GM12878 (cell line): ENCODE measurements at regions not wholly inside any gene's neighbourhood (a gene's known extent, or its start where the extent isn't known, plus 50 kb on each side); places are given as distances from the start of the nearest gene placed in this dataset.

ENCODE experiments used
- ATAC-seq: fragments of 200-7000 bp; cut with Tn5 transposase; 3 replicates; pipeline ENCODE4 v1.9.1; 2020; ENCODE audit warnings: mild to moderate bottlenecking, moderate library complexity
- BruUV-seq: library from RNA; stranded (reverse); fragments of 400-500 nt; replicated peaks from 2 replicates; lab custom pipeline; 2021; lab: Mats Ljungman, UMichigan
- CTCF ChIA-PET: fragments of 300-600 bp; sonication (Branson Sonifier 250); formaldehyde crosslinking; extraction: SDS; loops from one replicate; lab custom pipeline; 2021; ENCODE audit warnings: inconsistent platforms; lab: Yijun Ruan, JAX
- POLR2A ChIA-PET: fragments of 350-600 bp; formaldehyde crosslinking; extraction: SDS; loops from one replicate; lab custom pipeline; 2021; ENCODE audit warnings: inconsistent platforms; lab: Charles Lee
- RAD21 ChIA-PET: fragments of 300-600 bp; sonication (Branson Sonifier 250); formaldehyde crosslinking; loops from one replicate; lab custom pipeline; 2023; ENCODE audit warnings: antibody characterized with exemption; ENCODE audit not compliant: unreplicated experiment; lab: Charles Lee
- SMC1A ChIA-PET: fragments of 300-600 bp; sonication (Branson Sonifier 250); formaldehyde crosslinking; loops from one replicate; lab custom pipeline; 2023; ENCODE audit not compliant: unreplicated experiment, uncharacterized antibody; lab: Charles Lee
- DNase-seq: peaks from one replicate; pipeline ENCODE4 v3.0.0-alpha.2; 2011; ENCODE audit warnings: low read depth, low spot score
- FAIRE-seq: peaks from 3 replicates; lab custom pipeline; 2011; peaks lifted over from hg19 to GRCh38; lab: Jason Lieb, UNC
- H2AFZ ChIP-seq: 2 replicates; pipeline ENCODE4 v1.6.0; 2011; ENCODE audit warnings: low read depth, low read length, control low read depth; ENCODE audit not compliant: control insufficient read depth
- H3K27ac ChIP-seq: 2 replicates; pipeline ENCODE4 v1.5.1; 2011; ENCODE audit warnings: control low read depth; ENCODE audit not compliant: control insufficient read depth, insufficient read depth
- H3K27me3 ChIP-seq, 2 experiments: replicated peaks in 1 of 2; 2 replicates each; pipeline versions ENCODE4 v1.6.0 to v1.6.1; 2011; ENCODE audit warnings: low read length in 1 of 2; ENCODE audit not compliant: control insufficient read depth in 2 of 2, insufficient read depth in 2 of 2
- H3K36me3 ChIP-seq, 2 experiments: 2 replicates each; pipeline ENCODE4 v1.5.1; 2011; ENCODE audit warnings: low read length in 1 of 2; ENCODE audit not compliant: control insufficient read depth in 2 of 2, insufficient read depth in 2 of 2
- H3K4me1 ChIP-seq: 2 replicates; pipeline ENCODE4 v1.6.1; 2011; ENCODE audit warnings: mild to moderate bottlenecking, low read length, moderate library complexity, mixed read lengths; ENCODE audit not compliant: control insufficient read depth, insufficient read depth
- H3K4me2 ChIP-seq: 2 replicates; pipeline ENCODE4 v1.6.0; 2011; ENCODE audit warnings: control low read depth; ENCODE audit not compliant: control insufficient read depth, insufficient read depth
- H3K4me3 ChIP-seq: fragments of 200-600 bp; sonication (generic); 2 replicates; pipeline ENCODE4 v1.5.1; 2016
- H3K79me2 ChIP-seq: 2 replicates; pipeline ENCODE4 v1.6.0; 2011; ENCODE audit warnings: low read length; ENCODE audit not compliant: control insufficient read depth, insufficient read depth
- H3K9ac ChIP-seq: 2 replicates; pipeline ENCODE4 v1.8.0; 2011; ENCODE audit warnings: low read length, control low read depth, mixed read lengths; ENCODE audit not compliant: control insufficient read depth, insufficient read depth
- H3K9me3 ChIP-seq: replicated peaks from 3 replicates; pipeline ENCODE4 v1.5.1; 2011; ENCODE audit warnings: mild to moderate bottlenecking, low read length; ENCODE audit not compliant: control insufficient read depth, insufficient read depth
- H4K20me1 ChIP-seq: 2 replicates; pipeline ENCODE4 v1.6.0; 2011; ENCODE audit not compliant: control insufficient read depth, insufficient read depth
- ASH2L ChIP-seq: fragments of 300-600, 200-600 bp; sonication (generic); IDR thresholded peaks from 2 replicates; pipeline ENCODE4 v1.6.1; 2017; ENCODE audit warnings: low read depth, mild to moderate bottlenecking, borderline replicate concordance
- CBFB ChIP-seq: IDR thresholded peaks from 2 replicates; pipeline ENCODE4 v1.6.1; 2016; ENCODE audit warnings: antibody characterized with exemption, low read depth
- CBX3 ChIP-seq: fragments of 200-600 bp; sonication (generic); IDR thresholded peaks from 2 replicates; pipeline ENCODE4 v1.6.1; 2016; ENCODE audit warnings: low read depth, borderline replicate concordance
- FOXM1 ChIP-seq: IDR thresholded peaks from 2 replicates; pipeline ENCODE4 v1.6.1; 2012; ENCODE audit warnings: low read depth, mild to moderate bottlenecking, inconsistent platforms, low read length, moderate library complexity
- HCFC1 ChIP-seq: fragments of 150-350 bp; IDR thresholded peaks from 2 replicates; pipeline ENCODE4 v1.6.1; 2014; ENCODE audit warnings: low read length
- HSF1 ChIP-seq: fragments of 150-350 bp; IDR thresholded peaks from 2 replicates; pipeline ENCODE4 v1.6.1; 2014; ENCODE audit warnings: mild to moderate bottlenecking, low read depth, low read length
- NFIC ChIP-seq: IDR thresholded peaks from 2 replicates; pipeline ENCODE4 v1.6.1; 2012; ENCODE audit warnings: low read depth, mild to moderate bottlenecking, inconsistent platforms, low read length, moderate library complexity
- NFYB ChIP-seq: IDR thresholded peaks from 2 replicates; pipeline ENCODE4 v1.6.1; 2011; ENCODE audit warnings: low read depth, mild to moderate bottlenecking, low read length, improper control_type of control experiment, moderate library complexity; ENCODE audit not compliant: insufficient read depth
- NR2C1 ChIP-seq: fragments of 450-650 bp; IDR thresholded peaks from 2 replicates; pipeline ENCODE4 v1.6.1; 2017; ENCODE audit warnings: antibody characterized with exemption, mild to moderate bottlenecking, moderate library complexity
- PAX5 ChIP-seq: IDR thresholded peaks from 2 replicates; pipeline ENCODE4 v1.6.1; 2011; ENCODE audit warnings: low read depth, low read length, borderline replicate concordance
- PAX8 ChIP-seq: fragments of 450-650 bp; IDR thresholded peaks from 2 replicates; pipeline ENCODE4 v1.6.1; 2017; ENCODE audit warnings: mild to moderate bottlenecking, moderate library complexity
- PBX3 ChIP-seq: IDR thresholded peaks from 2 replicates; pipeline ENCODE4 v1.6.1; 2011; ENCODE audit warnings: mild to moderate bottlenecking, low read depth, low read length, moderate library complexity; ENCODE audit not compliant: insufficient replicate concordance
- POLR2A ChIP-seq: IDR thresholded peaks from 2 replicates; pipeline ENCODE4 v1.6.1; 2011; ENCODE audit warnings: low read depth, mild to moderate bottlenecking, low read length
- RAD51 ChIP-seq: fragments of 450-650 bp; IDR thresholded peaks from 2 replicates; pipeline ENCODE4 v1.6.1; 2016; ENCODE audit warnings: moderate library complexity, mild to moderate bottlenecking, inconsistent platforms
- SREBF2 ChIP-seq: IDR thresholded peaks from 2 replicates; pipeline ENCODE4 v1.6.1; 2012; ENCODE audit warnings: mild to moderate bottlenecking, low read length
- STAT1 ChIP-seq: fragments of 450-650 bp; conservative IDR thresholded peaks from 2 replicates; pipeline ENCODE4 v1.6.1; 2014; ENCODE audit warnings: antibody characterized with exemption, mild to moderate bottlenecking
- STAT3 ChIP-seq: IDR thresholded peaks from 2 replicates; pipeline ENCODE4 v1.6.1; 2011; ENCODE audit warnings: low read depth, low read length, improper control_type of control experiment
- YY1 ChIP-seq: IDR thresholded peaks from 2 replicates; pipeline ENCODE4 v1.6.1; 2011; ENCODE audit warnings: low read depth, mild to moderate bottlenecking, low read length
- WGBS: methylation state at CpG from one replicate; pipeline ENCODE4 v1.1.6; 2016; ENCODE audit warnings: low lambda C conversion rate; ENCODE audit not compliant: insufficient replicate concordance, insufficient coverage; ENCODE audit errors: missing lambda C conversion rate; 5-methylcytosine and 5-hydroxymethylcytosine counted together
- in situ Hi-C: fragments of 300-500 bp; cut with MboI; formaldehyde crosslinking; loops from 9 replicates; pipeline ENCODE4 v1.14.3; 2018; ENCODE audit warnings: mixed read lengths
- intact Hi-C: fragments of 100-400 bp; cut with micrococcal nuclease; formaldehyde crosslinking; loops from one replicate; pipeline ENCODE4 v1.14.2; 2022; ENCODE audit not compliant: unreplicated experiment

- no peak overlapping the region for H3K27ac ChIP-seq
- H3K4me2 ChIP-seq = no peak overlapping the region
- POLR2A ChIA-PET = no interaction called here
- no TSS peak for BruUV-seq
- in situ Hi-C loops = no loop called here
- no peaks in the 10 kb centered on the region for H3K36me3 ChIP-seq
- FAIRE-seq = no peak
- no peak overlapping the region for H3K4me3 ChIP-seq
- no peaks in the 10 kb centered on the region for H3K27me3 ChIP-seq
- CTCF ChIA-PET = interaction anchor here (1.0 kb wide), 1 partner anchor 689 kb away, joined by 3 read pairs; no protein-coding TSS in a partner anchor
- intact Hi-C loops = no loop called here
- H4K20me1 ChIP-seq = no peaks in the 10 kb centered on the region
- TF ChIP-seq FOXM1 (no peak), NR2C1 (no peak), SREBF2 (no peak), NFYB (no peak), HCFC1 (no peak)
- TF ChIP-seq, all 136 proteins: peak for 0
- H3K79me2 ChIP-seq = no peaks in the 10 kb centered on the region
- RAD21 ChIA-PET = no interaction called here
- peaks cover 5% of the 10 kb centered on the region; the same call in 2 of the 3 replicates for H3K9me3 ChIP-seq
- 96% methylated on average over 2 of the region's 2 CpGs for WGBS
- DNase-seq (no peak), ATAC-seq (no peak)
- H3K4me1 ChIP-seq = no peaks in the 10 kb centered on the region
- H3K9ac ChIP-seq = no peak overlapping the region
- SMC1A ChIA-PET = no interaction called here
- H2AFZ ChIP-seq = no peak overlapping the region
Observed at GRCh38 chr3:72071624-72072023, 286.7 kb upstream of the PROK2 start.

- H3K27me3 ChIP-seq = no peaks in the 10 kb centered on the region
- ChIA-PET CTCF (interaction anchor here (1.4 kb wide), 1 partner anchor 114 kb away, joined by 3 read pairs; no protein-coding TSS in a partner anchor), POLR2A (interaction anchor here (1.0 kb wide), 1 partner anchor 85 kb away, joined by 3 read pairs; no protein-coding TSS in a partner anchor), SMC1A (interaction anchor here (0.6 to 0.7 kb wide), 2 partner anchors 10 to 17 kb away, joined by 3 to 4 read pairs; no protein-coding TSS in a partner anchor), RAD21 (interaction anchor here (0.8 kb wide), 1 partner anchor 114 kb away, joined by 3 read pairs; no protein-coding TSS in a partner anchor)
- no peak overlapping the region for H3K4me3 ChIP-seq
- 95% methylated on average over 6 of the region's 6 CpGs for WGBS
- no peak for ATAC-seq
- intact Hi-C loops = no loop called here
- no peak overlapping the region for H3K9ac ChIP-seq
- peaks cover 1% of the 10 kb centered on the region; the same call in 2 of the 3 replicates for H3K9me3 ChIP-seq
- no peak overlapping the region for H3K27ac ChIP-seq
- H3K36me3 ChIP-seq = no peaks in the 10 kb centered on the region
- no peaks in the 10 kb centered on the region for H3K4me1 ChIP-seq
- no peaks in the 10 kb centered on the region for H3K79me2 ChIP-seq
- DNase-seq = no peak
- no TSS peak for BruUV-seq
- in situ Hi-C loops = no loop called here
- no peak for FAIRE-seq
- H4K20me1 ChIP-seq = no peaks in the 10 kb centered on the region
- no peak overlapping the region for H2AFZ ChIP-seq
- no peak overlapping the region for H3K4me2 ChIP-seq
- no peak for TF ChIP-seq NFIC
- no peak for TF ChIP-seq PBX3
- TF ChIP-seq STAT3 = no peak
- no peak for TF ChIP-seq PAX5
- TF ChIP-seq HSF1 = no peak
- no peak for TF ChIP-seq PAX8
- no peak for TF ChIP-seq POLR2A
- TF ChIP-seq ASH2L = no peak
- TF ChIP-seq YY1 = no peak
- TF ChIP-seq CBFB = no peak
- no peak for TF ChIP-seq NFYB
- no peak for TF ChIP-seq CBX3
- no peak for TF ChIP-seq RAD51
- no peak for TF ChIP-seq HCFC1
- TF ChIP-seq STAT1 = no peak
- no peak for TF ChIP-seq NR2C1
Observed at GRCh38 chr3:72070005-72070404, 285.1 kb upstream of the PROK2 start.
